GM19035 (cell line): ENCODE measurements at regions not wholly inside any gene's neighbourhood (a gene's known extent, or its start where the extent isn't known, plus 50 kb on each side); places are given as distances from the start of the nearest gene placed in this dataset.

ENCODE experiments used
- ATAC-seq: cut with Tn5 transposase; IDR thresholded peaks from one replicate; pipeline ENCODE4 v1.9.1; 2021; ENCODE audit not compliant: unreplicated experiment

GRCh38 chr5:167248257-167248656, 1043.2 kb upstream of the WWC1 start:
- ATAC-seq, result no peak

DNA sequence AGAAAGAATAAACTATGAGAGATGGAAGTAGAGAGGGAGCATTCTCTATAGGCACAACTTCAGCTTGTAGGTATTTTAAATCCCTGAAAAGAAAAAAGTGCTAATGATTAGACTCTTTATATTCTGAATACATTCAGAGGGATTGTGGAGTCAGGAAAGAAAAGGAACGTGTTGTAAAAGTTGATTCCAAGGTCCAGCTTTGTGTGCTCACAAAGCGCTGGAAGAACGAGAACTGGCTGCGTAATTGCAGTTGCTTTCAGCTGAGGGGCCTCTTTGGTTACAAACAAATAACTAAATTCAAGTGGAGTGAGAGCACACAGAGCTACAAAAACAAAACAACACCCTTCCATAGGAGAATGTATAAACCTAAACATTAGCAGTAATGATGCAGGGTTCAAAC, 1040.4 kb upstream of the WWC1 start:
- ATAC-seq, result no peak

DNA sequence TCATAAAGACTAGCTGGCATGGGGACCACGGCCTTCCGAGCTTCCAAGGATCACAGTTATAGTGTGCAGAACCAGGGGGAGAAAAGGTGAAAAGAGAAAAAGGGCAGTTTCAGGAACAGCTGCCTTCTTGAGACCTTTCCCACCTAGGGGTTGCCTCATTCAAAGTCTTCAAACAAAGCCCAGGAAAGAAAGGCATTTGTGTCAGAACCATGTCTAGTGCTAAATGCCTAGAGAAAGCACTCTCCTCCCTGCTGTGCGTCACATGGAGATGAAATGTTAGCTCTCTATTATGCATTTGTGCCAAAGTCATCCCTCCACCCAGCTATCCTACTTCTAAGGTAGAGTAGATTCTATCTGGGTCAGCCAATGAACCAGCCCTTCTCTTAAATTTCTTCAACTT, 1037.3 kb upstream of the WWC1 start:
- no peak for ATAC-seq

- no peak for ATAC-seq
Measured at GRCh38 chr5:167255926-167256325, 1035.5 kb upstream of the WWC1 start.

- no peak for ATAC-seq
Measured at GRCh38 chr5:167259806-167260205, 1031.6 kb upstream of the WWC1 start.

DNA sequence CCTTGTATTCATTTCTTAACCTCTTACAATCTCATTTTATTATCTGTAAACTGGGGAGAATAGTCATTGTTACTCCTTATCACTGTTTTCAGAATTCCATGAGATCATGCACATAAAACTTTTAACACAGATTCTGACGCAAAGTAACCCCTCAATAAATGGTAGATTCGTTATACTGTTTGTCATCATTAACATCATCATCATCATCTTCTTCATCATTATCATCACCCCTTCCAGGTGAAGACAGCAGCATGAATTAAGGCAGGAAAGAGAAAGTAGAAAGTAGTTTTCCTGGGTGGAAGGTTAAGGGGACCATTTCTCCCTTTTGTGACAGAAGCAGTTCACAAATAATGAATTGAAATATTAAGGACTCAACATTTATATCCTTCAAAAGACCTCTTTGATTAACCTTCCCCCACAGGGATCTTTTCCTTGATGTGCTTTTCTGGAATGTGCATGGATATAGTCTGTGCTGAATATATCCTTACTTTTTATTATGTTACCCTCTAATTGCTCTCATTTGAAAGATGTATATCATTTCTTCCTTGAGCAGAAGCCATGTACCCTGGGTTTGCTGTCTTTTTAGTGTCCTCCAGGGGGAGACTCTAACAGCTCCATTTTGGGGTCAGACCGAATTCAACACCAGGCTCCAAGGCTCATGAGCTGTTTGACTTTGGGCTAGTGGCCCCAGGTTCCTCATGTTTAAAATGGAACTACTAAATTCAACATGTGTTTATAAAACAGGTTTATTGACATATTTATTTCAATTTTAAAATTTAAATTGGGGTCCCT, 1029.9 kb upstream of the WWC1 start:
- no peak for ATAC-seq

GRCh38 chr5:167263185-167263584, 1028.3 kb upstream of the WWC1 start:
- ATAC-seq, result no peak

GRCh38 chr5:167264348-167264747, 1027.1 kb upstream of the WWC1 start:
- ATAC-seq, result no peak

- ATAC-seq, result no peak
Measured at GRCh38 chr5:167268337-167268736, 1023.1 kb upstream of the WWC1 start.

DNA sequence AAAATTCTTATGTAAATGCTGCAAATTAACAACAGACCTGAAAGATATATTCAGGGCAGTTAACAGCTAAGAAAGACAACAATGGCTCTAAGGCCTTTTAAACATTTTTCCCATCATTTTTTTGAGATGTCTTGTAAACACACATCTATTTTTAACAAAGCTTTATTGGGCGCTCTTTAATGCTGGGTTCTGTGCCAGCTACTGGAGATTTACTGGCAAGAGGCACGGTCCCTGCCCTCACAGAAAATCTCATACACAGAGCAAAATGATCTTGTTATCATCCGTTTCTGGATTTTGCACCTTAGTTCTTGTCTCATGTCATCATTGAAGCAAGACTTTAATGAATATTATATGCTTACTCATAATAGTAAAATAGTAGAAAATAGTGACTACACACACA, 1022.3 kb upstream of the WWC1 start:
- no peak for ATAC-seq

- ATAC-seq, result no peak
Measured at GRCh38 chr5:167271081-167271480, 1020.4 kb upstream of the WWC1 start.

DNA sequence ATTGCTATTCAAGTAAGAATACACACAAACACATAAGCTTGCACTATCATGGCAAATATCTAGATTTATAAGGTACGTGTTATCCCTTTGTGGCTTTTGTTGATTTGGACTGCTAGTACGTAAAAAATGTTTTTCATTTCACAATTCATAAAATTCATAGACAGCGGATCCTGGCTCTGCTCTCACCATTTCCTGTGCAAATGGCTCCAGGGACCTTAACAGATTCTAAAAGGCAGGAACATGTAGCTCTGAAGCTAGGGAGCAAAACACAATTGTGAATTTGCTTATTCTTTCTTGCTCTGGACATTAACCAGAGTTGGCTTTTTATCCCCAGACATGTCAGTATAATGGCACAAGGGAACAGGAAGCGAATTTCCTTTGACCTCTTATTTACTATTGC, 1019.9 kb upstream of the WWC1 start:
- ATAC-seq, result no peak

GRCh38 chr5:167280111-167280510, 1011.3 kb upstream of the WWC1 start:
- ATAC-seq, result no peak

DNA sequence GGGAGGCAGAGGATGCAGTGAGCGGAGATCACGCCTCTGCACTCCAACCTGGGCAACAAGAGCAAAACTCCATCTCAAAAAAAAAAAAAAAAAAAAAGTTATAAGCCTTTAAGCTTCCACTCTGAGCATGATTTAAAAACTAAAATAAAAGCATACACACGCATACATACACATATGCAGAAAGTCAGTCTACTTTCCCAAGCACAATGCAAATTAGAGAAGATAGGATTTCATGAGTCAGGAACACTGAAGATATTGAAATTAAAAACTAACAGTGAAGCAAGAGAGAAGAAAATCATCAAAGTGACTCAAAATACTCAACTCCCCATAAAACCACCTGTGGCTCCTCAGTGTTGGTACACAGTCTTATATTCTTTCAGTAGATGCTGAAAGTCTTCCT, 1009.5 kb upstream of the WWC1 start:
- ATAC-seq, result no peak

DNA sequence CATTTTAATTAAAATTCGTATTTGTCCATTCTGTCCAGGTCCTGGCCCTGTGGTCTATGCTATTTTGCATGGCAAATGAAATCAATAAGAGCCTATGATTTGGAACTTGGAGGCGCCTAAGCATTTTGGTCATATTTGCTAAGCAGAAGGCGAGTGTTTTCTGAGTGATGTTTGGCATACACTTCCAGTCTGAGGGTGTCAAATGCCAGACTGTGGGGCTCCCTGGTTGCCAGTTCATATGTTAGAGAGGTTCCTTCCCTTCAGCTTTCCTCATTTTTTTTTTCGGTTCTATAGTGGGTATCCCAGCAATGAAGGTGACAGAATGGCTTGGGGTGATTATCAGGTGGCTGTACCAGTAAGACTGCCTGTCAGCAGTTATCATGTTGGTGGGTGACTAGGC, 1007.8 kb upstream of the WWC1 start:
- ATAC-seq, result no peak

GRCh38 chr5:167284222-167284890, 1007.1 kb upstream of the WWC1 start:
- ATAC-seq, result no peak

- ATAC-seq, result no peak
Measured at GRCh38 chr5:167285591-167285990, 1005.9 kb upstream of the WWC1 start.

DNA sequence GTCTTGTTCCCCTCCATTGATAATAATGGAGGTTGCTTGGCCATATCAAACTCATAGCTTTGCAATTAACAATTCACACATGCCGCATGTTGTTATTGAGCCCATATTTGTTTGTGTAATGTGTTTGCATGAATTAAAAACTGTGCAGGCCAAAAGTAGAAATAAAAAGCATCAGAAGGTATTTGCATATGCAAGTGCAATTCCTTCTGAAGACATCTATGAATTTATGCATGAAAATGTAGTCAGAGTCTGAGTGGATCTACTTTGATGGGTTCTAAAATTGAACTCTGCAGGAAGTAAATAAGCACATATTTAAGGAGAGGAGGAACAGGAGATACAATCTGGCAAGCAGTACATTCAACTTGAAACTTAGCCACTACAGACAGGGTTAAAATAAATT, 1004.6 kb upstream of the WWC1 start:
- ATAC-seq, result no peak

GRCh38 chr5:167290478-167290877, 1001.0 kb upstream of the WWC1 start:
- ATAC-seq, result no peak

DNA sequence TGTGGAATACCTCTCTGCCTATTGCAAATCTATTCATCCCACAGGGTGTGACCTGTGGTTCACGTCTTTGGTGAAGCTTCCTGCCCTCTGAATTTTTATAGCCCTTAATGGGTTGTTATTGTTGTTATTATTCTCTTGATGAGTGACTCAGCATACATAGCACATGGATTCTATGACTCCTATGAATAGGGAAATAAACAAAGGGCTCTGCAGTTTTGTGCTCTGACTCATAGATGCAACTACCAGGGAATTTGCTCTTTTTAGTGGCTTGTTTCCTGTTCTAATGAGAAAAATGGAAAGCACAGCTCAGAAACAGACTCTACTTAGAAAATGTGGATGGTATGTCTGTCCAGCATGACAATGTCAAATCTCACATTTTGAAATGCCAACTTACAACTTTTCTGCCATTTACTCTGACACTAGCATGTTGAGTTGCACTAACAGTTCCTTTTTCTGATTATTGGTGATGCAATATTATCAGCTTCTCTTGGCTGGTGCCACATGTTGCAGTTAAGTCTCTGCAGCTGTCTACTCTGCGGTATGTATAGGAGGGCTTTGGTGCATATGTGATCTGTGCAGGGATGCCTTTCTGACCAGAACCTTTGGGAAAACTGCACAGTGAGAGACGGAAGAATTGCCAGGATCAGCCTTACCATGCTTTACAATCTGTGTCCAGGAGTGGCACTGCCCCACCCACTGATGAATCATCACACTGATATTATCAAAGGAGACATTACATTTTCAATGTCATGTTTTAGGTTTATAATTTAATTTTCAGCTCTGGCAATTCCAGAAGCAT, 996.4 kb upstream of the WWC1 start:
- no peak for ATAC-seq

DNA sequence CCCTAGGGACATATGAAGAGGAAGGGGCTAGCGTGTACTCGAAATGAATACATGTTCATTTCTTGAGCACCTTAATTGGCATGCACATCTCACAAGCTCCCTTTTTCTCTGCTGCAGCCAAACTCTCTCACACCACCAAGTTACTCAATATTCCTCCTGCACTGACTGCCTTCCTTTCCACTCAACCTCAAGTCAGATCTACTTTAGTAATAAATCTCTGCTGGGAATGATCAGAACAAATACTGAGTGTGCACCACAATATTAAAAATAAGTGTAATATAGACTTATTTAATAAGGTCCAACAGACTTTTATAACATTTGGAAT, 995.8 kb upstream of the WWC1 start:
- no peak for ATAC-seq

- no peak for ATAC-seq
Measured at GRCh38 chr5:167296066-167296465, 995.4 kb upstream of the WWC1 start.
